ENCODE measurements at regions not wholly inside any gene's neighbourhood (a gene's known extent, or its start where the extent isn't known, plus 50 kb on each side); places are given as distances from the start of the nearest gene placed in this dataset.

DNA sequence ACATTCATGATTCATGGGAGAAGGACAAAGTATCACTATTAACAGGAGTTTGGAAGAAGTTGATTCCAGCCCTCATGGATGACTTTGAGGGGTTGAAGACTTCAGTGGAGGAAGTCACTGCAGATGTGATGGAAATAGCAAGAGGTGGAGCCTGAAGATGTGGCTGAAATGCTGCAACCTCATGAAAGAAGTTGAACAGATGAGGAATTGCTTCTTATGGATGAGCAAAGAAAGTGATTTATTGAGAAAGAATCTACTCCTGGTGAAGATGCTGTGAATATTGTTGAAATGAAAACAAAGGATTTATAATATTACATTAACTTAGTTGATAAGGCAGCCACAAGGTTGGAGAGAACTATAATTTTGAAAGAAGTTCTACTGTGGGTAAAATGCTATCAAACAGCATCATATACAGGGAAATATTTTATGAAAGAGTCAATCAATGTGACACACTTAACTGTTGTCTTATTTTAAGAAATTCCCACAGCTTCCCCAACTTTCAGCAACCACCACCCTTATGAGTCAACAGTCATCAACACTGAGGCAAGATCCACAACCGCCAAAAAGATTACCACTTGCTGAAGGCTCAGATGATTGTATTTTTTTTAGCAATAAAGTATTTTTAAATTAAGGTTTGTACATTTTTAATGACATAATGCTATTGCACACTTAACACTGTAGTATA is 302.6 kb downstream of the CBLL2 start:
- Histone ChIP-seq H3K27ac (no peak overlapping the region), H3K36me3 (no peaks in the 10 kb centered on the region), H3K4me1 (no peaks in the 10 kb centered on the region), H3K27me3 (no peaks in the 10 kb centered on the region), H3K9me3 (no peaks in the 10 kb centered on the region), H3K4me3 (no peak overlapping the region)
- WGBS, 2 donors, result 79 to 92% methylated on average over 1 of the region's 1 CpG
- TF ChIP-seq, protein P1, sequence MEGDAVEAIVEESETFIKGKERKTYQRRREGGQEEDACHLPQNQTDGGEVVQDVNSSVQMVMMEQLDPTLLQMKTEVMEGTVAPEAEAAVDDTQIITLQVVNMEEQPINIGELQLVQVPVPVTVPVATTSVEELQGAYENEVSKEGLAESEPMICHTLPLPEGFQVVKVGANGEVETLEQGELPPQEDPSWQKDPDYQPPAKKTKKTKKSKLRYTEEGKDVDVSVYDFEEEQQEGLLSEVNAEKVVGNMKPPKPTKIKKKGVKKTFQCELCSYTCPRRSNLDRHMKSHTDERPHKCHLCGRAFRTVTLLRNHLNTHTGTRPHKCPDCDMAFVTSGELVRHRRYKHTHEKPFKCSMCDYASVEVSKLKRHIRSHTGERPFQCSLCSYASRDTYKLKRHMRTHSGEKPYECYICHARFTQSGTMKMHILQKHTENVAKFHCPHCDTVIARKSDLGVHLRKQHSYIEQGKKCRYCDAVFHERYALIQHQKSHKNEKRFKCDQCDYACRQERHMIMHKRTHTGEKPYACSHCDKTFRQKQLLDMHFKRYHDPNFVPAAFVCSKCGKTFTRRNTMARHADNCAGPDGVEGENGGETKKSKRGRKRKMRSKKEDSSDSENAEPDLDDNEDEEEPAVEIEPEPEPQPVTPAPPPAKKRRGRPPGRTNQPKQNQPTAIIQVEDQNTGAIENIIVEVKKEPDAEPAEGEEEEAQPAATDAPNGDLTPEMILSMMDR (IDR thresholded peaks at IDR 0.05), result no peak
- TF ChIP-seq EP300 (IDR thresholded peaks at IDR 0.05), result no peak
- no peak for TF ChIP-seq POLR2A (IDR thresholded peaks at IDR 0.05)
- no peak for DNase-seq (ENCODE audit: low spot score in 2 of 2)

DNA sequence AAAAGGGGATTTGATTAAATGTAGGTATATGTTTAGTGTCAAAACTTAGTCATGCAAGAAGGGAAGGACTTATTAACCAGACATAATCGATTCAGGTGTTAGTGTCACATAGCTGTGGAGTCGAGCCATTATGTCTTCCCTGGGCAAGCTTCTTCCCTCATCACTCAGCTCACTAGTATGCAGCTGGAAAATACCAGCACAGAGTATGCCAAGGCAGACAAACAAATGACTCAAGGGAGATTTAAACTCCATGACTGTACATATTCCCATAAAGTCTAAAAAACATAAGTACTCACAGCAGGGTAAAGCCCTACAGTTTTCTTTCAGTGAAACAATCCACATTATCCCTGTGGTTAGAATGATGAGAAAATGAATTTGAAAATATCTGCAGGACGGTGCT is 304.5 kb downstream of the CBLL2 start:
- WGBS, 2 donors, result 63 to 71% methylated on average over 3 of the region's 3 CpGs
- Histone ChIP-seq H3K4me3 (no peak overlapping the region), H3K36me3 (no peaks in the 10 kb centered on the region), H3K9me3 (no peaks in the 10 kb centered on the region), H3K27ac (no peak overlapping the region), H3K4me1 (no peaks in the 10 kb centered on the region), H3K27me3 (no peaks in the 10 kb centered on the region)
- DNase-seq (ENCODE audit: low spot score in 2 of 2), result no peak
- TF ChIP-seq, protein P1 (IDR thresholded peaks at IDR 0.05), result no peak
- TF ChIP-seq POLR2A (IDR thresholded peaks at IDR 0.05) (no peak), EP300 (IDR thresholded peaks at IDR 0.05) (no peak)

DNA sequence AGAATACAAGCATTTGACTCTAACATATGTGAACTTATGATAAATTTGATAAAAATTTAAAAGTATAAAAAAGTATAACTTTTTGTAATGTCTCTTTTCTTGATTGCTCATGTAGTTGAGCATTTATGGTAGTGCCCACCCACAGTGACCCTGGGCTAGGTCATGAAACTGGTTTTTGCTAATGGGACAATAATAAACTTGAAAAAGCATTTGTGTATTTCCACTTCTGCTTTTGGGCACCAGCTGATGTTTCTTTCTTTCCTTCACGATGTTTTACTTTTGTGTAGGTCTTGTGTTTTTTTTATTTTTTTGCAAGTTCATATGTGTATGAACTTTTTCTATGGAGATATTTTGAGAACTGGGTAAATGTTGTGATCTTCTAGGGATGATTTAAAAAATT is 313.1 kb downstream of the CBLL2 start:
- no peak overlapping the region for H3K4me3 ChIP-seq
- TF ChIP-seq EP300 (IDR thresholded peaks at IDR 0.05) (no peak), POLR2A (IDR thresholded peaks at IDR 0.05) (no peak)
- TF ChIP-seq, protein P1 (IDR thresholded peaks at IDR 0.05), result no peak
- 33 to 44% methylated on average over 1 of the region's 1 CpG for WGBS, 2 donors

GRCh38 chrX:22589845-22590244 is 317.1 kb downstream of the CBLL2 start:
- 87 to 93% methylated on average over 2 of the region's 2 CpGs for WGBS, 2 donors
- no peaks in the 10 kb centered on the region for H3K36me3 ChIP-seq
- H3K27ac ChIP-seq, result no peak overlapping the region
- no peak for TF ChIP-seq EP300 (IDR thresholded peaks at IDR 0.05)
- TF ChIP-seq POLR2A (IDR thresholded peaks at IDR 0.05), result no peak
- TF ChIP-seq, protein P1 (IDR thresholded peaks at IDR 0.05), result no peak
- DNase-seq (ENCODE audit: low spot score in 2 of 2), result no peak
- H3K4me1 ChIP-seq, result no peaks in the 10 kb centered on the region
- no peak overlapping the region for H3K4me3 ChIP-seq
- H3K9me3 ChIP-seq, result no peaks in the 10 kb centered on the region
- no peaks in the 10 kb centered on the region for H3K27me3 ChIP-seq

More for the DNA sequence above, 313.1 kb downstream of the CBLL2 start:
- Histone ChIP-seq H3K27ac (no peak overlapping the region), H3K4me1 (no peaks in the 10 kb centered on the region), H3K36me3 (no peaks in the 10 kb centered on the region), H3K27me3 (no peaks in the 10 kb centered on the region), H3K9me3 (no peaks in the 10 kb centered on the region)
- DNase-seq (ENCODE audit: low spot score in 2 of 2), result no peak

DNA sequence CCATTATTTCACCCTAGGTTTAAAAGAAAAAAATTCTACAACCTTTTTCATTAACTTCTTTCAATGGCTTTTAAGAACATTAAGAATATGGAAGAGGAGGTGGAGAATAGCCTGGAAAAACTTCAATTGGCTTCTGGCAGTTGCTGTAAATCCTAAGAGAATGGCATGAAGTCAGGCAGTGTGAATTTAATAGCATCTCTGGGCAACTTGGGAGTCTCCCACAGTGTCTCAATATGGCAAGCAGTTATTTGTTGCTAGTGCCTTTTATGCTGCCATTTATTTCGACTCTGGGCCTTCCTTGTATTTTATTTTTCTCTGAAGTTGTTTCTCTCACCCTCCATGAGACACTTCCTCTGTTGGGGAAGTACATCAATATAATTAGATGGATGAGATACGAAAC is 322.1 kb downstream of the CBLL2 start:
- 58 to 65% methylated on average over 2 of the region's 2 CpGs for WGBS, 2 donors

More for the DNA sequence above, 322.1 kb downstream of the CBLL2 start:
- Histone ChIP-seq H3K27ac (no peak overlapping the region), H3K36me3 (no peaks in the 10 kb centered on the region), H3K27me3 (no peaks in the 10 kb centered on the region), H3K9me3 (no peaks in the 10 kb centered on the region), H3K4me3 (no peak overlapping the region), H3K4me1 (no peaks in the 10 kb centered on the region)
- TF ChIP-seq POLR2A (IDR thresholded peaks at IDR 0.05), result no peak
- TF ChIP-seq, protein P1 (IDR thresholded peaks at IDR 0.05), result no peak
- TF ChIP-seq EP300 (IDR thresholded peaks at IDR 0.05), result no peak
- no peak for DNase-seq (ENCODE audit: low spot score in 2 of 2)

Data from tibial nerve (tissue), 4 donors.